ENCODE measurements at regions not wholly inside any gene's neighbourhood (a gene's known extent, or its start where the extent isn't known, plus 50 kb on each side); places are given as distances from the start of the nearest gene placed in this dataset.

DNA sequence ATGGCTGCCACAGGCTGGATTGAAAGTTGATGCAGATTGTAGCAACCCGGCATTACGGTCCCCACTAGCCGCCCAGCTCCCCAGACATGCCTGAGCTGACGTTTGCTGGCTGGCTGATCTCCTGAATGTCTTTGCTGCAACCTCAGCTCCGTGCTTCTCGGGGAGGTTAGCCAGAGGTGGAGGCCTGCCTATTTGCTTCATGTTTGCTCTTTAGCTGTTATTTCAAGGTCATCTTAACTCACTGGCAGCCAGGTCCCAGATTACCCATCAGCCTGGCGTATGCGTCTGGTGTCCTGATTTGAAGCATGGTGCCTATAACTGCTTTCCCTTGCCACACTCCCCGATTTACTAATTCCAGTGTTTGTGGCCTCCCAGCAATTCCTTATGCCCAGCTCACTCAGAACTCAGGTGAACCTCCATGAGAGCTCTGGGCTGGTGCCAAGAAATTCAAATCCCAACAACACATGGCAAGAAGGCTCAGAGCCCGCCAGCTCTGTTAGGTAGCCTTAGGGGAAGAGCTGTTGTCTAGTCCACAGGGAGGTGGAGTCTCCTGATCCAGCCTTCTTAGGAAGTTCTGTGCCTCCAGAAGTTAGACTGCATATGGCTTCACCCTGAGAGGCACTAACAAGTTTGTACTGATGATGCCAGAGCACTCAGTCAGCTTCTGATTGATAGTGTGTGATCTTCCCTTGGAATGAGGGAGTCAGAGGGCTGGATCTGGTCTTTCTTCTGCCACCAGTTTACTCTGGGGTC is 69.7 kb upstream of the EXOC4 start:
- H2AFZ ChIP-seq (ENCODE audit: low read depth), result no peak overlapping the region
- H3K4me3 ChIP-seq (IDR thresholded peaks at IDR 0.05; ENCODE audit: insufficient read depth, low read depth, low read length), result no peak overlapping the region

DNA sequence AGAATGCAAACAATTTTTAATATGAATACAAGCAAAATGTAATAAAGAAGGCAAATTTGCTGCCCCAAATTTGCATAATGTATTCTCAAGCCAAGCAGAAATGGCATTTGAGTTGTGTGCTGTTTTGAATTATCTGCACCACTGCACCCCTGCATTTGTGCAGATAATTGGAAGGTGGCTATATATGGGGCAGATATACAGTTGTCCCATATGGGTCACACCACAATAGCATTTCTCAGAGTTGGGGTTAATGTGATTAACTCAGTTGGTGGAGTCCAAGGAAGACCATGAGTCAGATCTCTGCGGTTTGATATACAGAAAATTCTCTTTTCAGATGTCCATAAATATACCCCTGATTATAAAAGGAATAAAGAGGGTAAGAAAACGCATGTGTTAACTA is 68.9 kb upstream of the EXOC4 start:
- Histone ChIP-seq H3K36me3 (ENCODE audit: insufficient read depth) (no peaks in the 10 kb centered on the region), H3K27me3 (ENCODE audit: insufficient read depth, low read depth) (no peaks in the 10 kb centered on the region), H3K4me3 (IDR thresholded peaks at IDR 0.05; ENCODE audit: insufficient read depth, low read depth, low read length) (no peak overlapping the region), H3K9ac (no peak overlapping the region), H2AFZ (ENCODE audit: low read depth) (no peak overlapping the region), H4K20me1 (ENCODE audit: insufficient read depth) (no peaks in the 10 kb centered on the region), H3K4me1 (ENCODE audit: low read depth, poor library complexity, severe bottlenecking) (peaks cover 41% of the 10 kb centered on the region), H3K4me2 (no peak overlapping the region), H3K79me2 (ENCODE audit: insufficient read depth, low read depth) (no peaks in the 10 kb centered on the region), H3K27ac (no peak overlapping the region)
- TF ChIP-seq, protein P1, sequence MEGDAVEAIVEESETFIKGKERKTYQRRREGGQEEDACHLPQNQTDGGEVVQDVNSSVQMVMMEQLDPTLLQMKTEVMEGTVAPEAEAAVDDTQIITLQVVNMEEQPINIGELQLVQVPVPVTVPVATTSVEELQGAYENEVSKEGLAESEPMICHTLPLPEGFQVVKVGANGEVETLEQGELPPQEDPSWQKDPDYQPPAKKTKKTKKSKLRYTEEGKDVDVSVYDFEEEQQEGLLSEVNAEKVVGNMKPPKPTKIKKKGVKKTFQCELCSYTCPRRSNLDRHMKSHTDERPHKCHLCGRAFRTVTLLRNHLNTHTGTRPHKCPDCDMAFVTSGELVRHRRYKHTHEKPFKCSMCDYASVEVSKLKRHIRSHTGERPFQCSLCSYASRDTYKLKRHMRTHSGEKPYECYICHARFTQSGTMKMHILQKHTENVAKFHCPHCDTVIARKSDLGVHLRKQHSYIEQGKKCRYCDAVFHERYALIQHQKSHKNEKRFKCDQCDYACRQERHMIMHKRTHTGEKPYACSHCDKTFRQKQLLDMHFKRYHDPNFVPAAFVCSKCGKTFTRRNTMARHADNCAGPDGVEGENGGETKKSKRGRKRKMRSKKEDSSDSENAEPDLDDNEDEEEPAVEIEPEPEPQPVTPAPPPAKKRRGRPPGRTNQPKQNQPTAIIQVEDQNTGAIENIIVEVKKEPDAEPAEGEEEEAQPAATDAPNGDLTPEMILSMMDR (conservative IDR thresholded peaks at IDR 0.05; ENCODE audit: low read depth, low read length), result no peak

More for the DNA sequence above, 69.7 kb upstream of the EXOC4 start:
- Histone ChIP-seq H3K27me3 (ENCODE audit: insufficient read depth, low read depth) (no peaks in the 10 kb centered on the region), H3K9ac (no peak overlapping the region), H4K20me1 (ENCODE audit: insufficient read depth) (no peaks in the 10 kb centered on the region), H3K4me2 (no peak overlapping the region), H3K4me1 (ENCODE audit: low read depth, poor library complexity, severe bottlenecking) (peaks cover 34% of the 10 kb centered on the region), H3K27ac (no peak overlapping the region), H3K79me2 (ENCODE audit: insufficient read depth, low read depth) (no peaks in the 10 kb centered on the region), H3K36me3 (ENCODE audit: insufficient read depth) (no peaks in the 10 kb centered on the region)
- TF ChIP-seq, protein P1 (conservative IDR thresholded peaks at IDR 0.05; ENCODE audit: low read depth, low read length), result no peak

DNA sequence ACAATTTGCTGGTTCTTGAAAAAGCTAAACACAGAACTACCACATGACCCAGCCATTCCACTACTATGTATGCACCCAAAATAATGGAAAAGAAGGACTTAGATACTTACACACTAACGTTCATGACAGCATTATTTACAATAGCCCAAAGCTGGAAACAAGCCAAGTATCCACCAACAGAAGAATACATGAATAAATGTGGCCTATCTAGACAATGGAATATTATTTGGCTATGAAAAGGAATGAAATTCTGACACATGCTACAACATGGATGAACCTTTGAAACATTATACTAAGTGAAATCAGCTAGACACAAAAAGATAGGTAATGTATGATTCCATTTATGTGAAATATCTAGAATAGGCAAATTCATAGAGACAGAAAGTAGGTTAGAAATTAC is 67.4 kb upstream of the EXOC4 start:
- Histone ChIP-seq H3K79me2 (ENCODE audit: insufficient read depth, low read depth) (no peaks in the 10 kb centered on the region), H2AFZ (ENCODE audit: low read depth) (no peak overlapping the region), H3K27me3 (ENCODE audit: insufficient read depth, low read depth) (no peaks in the 10 kb centered on the region), H4K20me1 (ENCODE audit: insufficient read depth) (no peaks in the 10 kb centered on the region), H3K36me3 (ENCODE audit: insufficient read depth) (no peaks in the 10 kb centered on the region), H3K4me1 (ENCODE audit: low read depth, poor library complexity, severe bottlenecking) (peaks cover 57% of the 10 kb centered on the region), H3K4me3 (IDR thresholded peaks at IDR 0.05; ENCODE audit: insufficient read depth, low read depth, low read length) (no peak overlapping the region), H3K9ac (no peak overlapping the region), H3K4me2 (peak overlapping the region; percentile 17; the same call in 1 of the 2 replicates), H3K27ac (peak overlapping the region; percentile 25; the same call in 1 of the 2 replicates)
- TF ChIP-seq, protein P1 (conservative IDR thresholded peaks at IDR 0.05; ENCODE audit: low read depth, low read length), result no peak

DNA sequence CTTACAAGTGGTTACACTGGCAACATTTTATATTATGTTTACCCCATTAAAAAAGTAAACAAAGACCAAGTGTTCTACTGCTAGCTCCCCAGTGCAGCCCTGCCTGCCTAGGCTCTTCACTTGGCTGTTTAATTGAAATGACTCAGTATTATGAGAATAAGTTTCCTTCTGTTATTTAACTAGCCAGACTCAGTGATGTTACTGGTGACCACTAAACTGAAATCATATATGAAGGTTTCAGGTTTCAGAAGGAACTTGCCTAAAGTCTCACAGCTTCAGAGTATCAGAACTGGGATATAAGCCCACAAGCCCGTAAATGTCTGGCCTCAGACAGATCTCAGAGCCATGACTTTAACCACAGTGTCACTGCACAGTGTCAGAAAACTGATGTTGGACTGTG is 66.8 kb upstream of the EXOC4 start:
- Histone ChIP-seq H3K27ac (peak overlapping the region; percentile 25; the same call in 1 of the 2 replicates), H3K27me3 (ENCODE audit: insufficient read depth, low read depth) (no peaks in the 10 kb centered on the region), H3K9ac (no peak overlapping the region), H2AFZ (ENCODE audit: low read depth) (no peak overlapping the region), H3K4me2 (peak overlapping the region; percentile 17), H3K36me3 (ENCODE audit: insufficient read depth) (no peaks in the 10 kb centered on the region), H3K4me3 (IDR thresholded peaks at IDR 0.05; ENCODE audit: insufficient read depth, low read depth, low read length) (no peak overlapping the region), H3K4me1 (ENCODE audit: low read depth, poor library complexity, severe bottlenecking) (peaks cover 62% of the 10 kb centered on the region), H3K79me2 (ENCODE audit: insufficient read depth, low read depth) (no peaks in the 10 kb centered on the region), H4K20me1 (ENCODE audit: insufficient read depth) (no peaks in the 10 kb centered on the region)
- TF ChIP-seq, protein P1 (conservative IDR thresholded peaks at IDR 0.05; ENCODE audit: low read depth, low read length), result no peak
